Suprapubic skin (tissue), 4 donors: ENCODE measurements at regions not wholly inside any gene's neighbourhood (a gene's known extent, or its start where the extent isn't known, plus 50 kb on each side); places are given as distances from the start of the nearest gene placed in this dataset.
"Not testable (repeated sequence)": the region's sequence is repeated elsewhere in the genome, so short reads cannot be mapped to it uniquely, and the experiment has no call there.

ENCODE experiments used
- DNase-seq, 2 donors: peaks; one replicate each; pipeline ENCODE4 v3.0.0-alpha.2; 2019; ENCODE audit warnings: low spot score in 2 of 2
- H3K27ac ChIP-seq: fragments of 200-600 bp; sonication (generic); one replicate; pipeline ENCODE4 v1.5.1; 2019
- H3K27me3 ChIP-seq: fragments of 200-600 bp; sonication (generic); one replicate; pipeline ENCODE4 v1.5.1; 2019
- H3K36me3 ChIP-seq: fragments of 200-600 bp; sonication (generic); one replicate; pipeline ENCODE4 v1.5.1; 2019
- H3K4me1 ChIP-seq: fragments of 200-600 bp; sonication (generic); one replicate; pipeline ENCODE4 v1.5.1; 2019
- H3K4me3 ChIP-seq: fragments of 200-600 bp; sonication (generic); one replicate; pipeline ENCODE4 v1.5.1; 2019; ENCODE audit warnings: mild to moderate bottlenecking
- H3K9me3 ChIP-seq: fragments of 200-600 bp; sonication (generic); one replicate; pipeline ENCODE4 v1.5.1; 2019
- CTCF ChIP-seq, 2 donors: fragments of 200-600 bp in 1 of 2; fragments of 450-650 bp in 1 of 2; sonication (generic) in 1 of 2; IDR thresholded peaks; one replicate each; pipeline ENCODE4 v1.5.1; 2016 to 2019; ENCODE audit warnings: antibody characterized with exemption in 2 of 2, mild to moderate bottlenecking in 1 of 2, moderate library complexity in 1 of 2
- EP300 ChIP-seq: sonication (generic); formaldehyde crosslinking; IDR thresholded peaks from one replicate; pipeline ENCODE4 v1.6.1; 2017; ENCODE audit warnings: antibody characterized with exemption
- POLR2A ChIP-seq, 2 donors: fragments of 450-650 bp; IDR thresholded peaks; one replicate each; pipeline ENCODE4 v1.6.1; 2017; ENCODE audit warnings: antibody characterized with exemption in 2 of 2, mild to moderate bottlenecking in 2 of 2, moderate library complexity in 2 of 2
- POLR2AphosphoS5 ChIP-seq, 3 donors: sonication (generic); formaldehyde crosslinking; IDR thresholded peaks; one replicate each; pipeline ENCODE4 v1.6.1; 2017; ENCODE audit warnings: antibody characterized with exemption in 3 of 3
- WGBS: methylation state at CpG from one replicate; pipeline ENCODE4 v1.1.5; 2018; 5-methylcytosine and 5-hydroxymethylcytosine counted together

GRCh38 chr5:25516141-25516540 lies 871.4 kb upstream of the CDH10 start:
- H3K27me3 ChIP-seq, result no peaks in the 10 kb centered on the region
- no peaks in the 10 kb centered on the region for H3K36me3 ChIP-seq
- H3K27ac ChIP-seq, result no peak overlapping the region
- no peaks in the 10 kb centered on the region for H3K9me3 ChIP-seq
- WGBS, result 41% methylated on average over 2 of the region's 2 CpGs
- no peak for DNase-seq
- H3K4me3 ChIP-seq, result no peak overlapping the region
- no peaks in the 10 kb centered on the region for H3K4me1 ChIP-seq
- TF ChIP-seq CTCF (IDR thresholded peaks at IDR 0.05), result no peak
- TF ChIP-seq EP300, result no peak
- no peak for TF ChIP-seq POLR2A (IDR thresholded peaks at IDR 0.05)
- no peak for TF ChIP-seq POLR2AphosphoS5 (IDR thresholded peaks at IDR 0.05)

GRCh38 chr5:25515525-25515924 lies 870.7 kb upstream of the CDH10 start:
- H3K4me3 ChIP-seq, result no peak overlapping the region
- H3K4me1 ChIP-seq, result no peaks in the 10 kb centered on the region
- 100% methylated on average over 2 of the region's 2 CpGs for WGBS
- TF ChIP-seq CTCF (IDR thresholded peaks at IDR 0.05) (no peak), EP300 (no peak), POLR2A (IDR thresholded peaks at IDR 0.05) (no peak), POLR2AphosphoS5 (IDR thresholded peaks at IDR 0.05) (no peak)
- no peaks in the 10 kb centered on the region for H3K27me3 ChIP-seq
- DNase-seq, result no peak
- no peak overlapping the region for H3K27ac ChIP-seq
- H3K9me3 ChIP-seq, result no peaks in the 10 kb centered on the region
- no peaks in the 10 kb centered on the region for H3K36me3 ChIP-seq

GRCh38 chr5:25510692-25511091 lies 865.9 kb upstream of the CDH10 start:
- H3K9me3 ChIP-seq, H3K27me3 ChIP-seq, DNase-seq, H3K36me3 ChIP-seq, H3K4me1 ChIP-seq, H3K4me3 ChIP-seq, H3K27ac ChIP-seq: not testable (repeated sequence)
- 100% methylated on average over 2 of the region's 2 CpGs for WGBS

GRCh38 chr5:25508011-25508410 lies 863.2 kb upstream of the CDH10 start:
- DNase-seq, H3K36me3 ChIP-seq, H3K9me3 ChIP-seq, H3K4me1 ChIP-seq, H3K27me3 ChIP-seq, H3K4me3 ChIP-seq, H3K27ac ChIP-seq: not testable (repeated sequence)
- 94% methylated on average over 4 of the region's 4 CpGs for WGBS

- Histone ChIP-seq H3K27ac (no peak overlapping the region), H3K4me3 (no peak overlapping the region), H3K27me3 (no peaks in the 10 kb centered on the region), H3K4me1 (no peaks in the 10 kb centered on the region), H3K36me3 (no peaks in the 10 kb centered on the region), H3K9me3 (no peaks in the 10 kb centered on the region)
- no peak for DNase-seq
- TF ChIP-seq EP300 (no peak), POLR2A (IDR thresholded peaks at IDR 0.05) (no peak)
- 88% methylated on average over 1 of the region's 1 CpG for WGBS
Observed at GRCh38 chr5:25500635-25501034, 855.9 kb upstream of the CDH10 start.

- Histone ChIP-seq H3K27ac (no peak overlapping the region), H3K4me3 (no peak overlapping the region), H3K9me3 (no peaks in the 10 kb centered on the region), H3K4me1 (no peaks in the 10 kb centered on the region), H3K27me3 (no peaks in the 10 kb centered on the region), H3K36me3 (no peaks in the 10 kb centered on the region)
- TF ChIP-seq POLR2AphosphoS5 (IDR thresholded peaks at IDR 0.05), result no peak
- no peak for TF ChIP-seq EP300
- no peak for TF ChIP-seq POLR2A (IDR thresholded peaks at IDR 0.05)
- TF ChIP-seq CTCF (IDR thresholded peaks at IDR 0.05), result no peak
- WGBS, result 78% methylated on average over 6 of the region's 6 CpGs
- no peak for DNase-seq
Observed at GRCh38 chr5:25489834-25490538, 845.2 kb upstream of the CDH10 start.

GRCh38 chr5:25488119-25488518 lies 843.3 kb upstream of the CDH10 start:
- Histone ChIP-seq H3K4me1 (no peaks in the 10 kb centered on the region), H3K9me3 (no peaks in the 10 kb centered on the region), H3K36me3 (no peaks in the 10 kb centered on the region), H3K27me3 (no peaks in the 10 kb centered on the region), H3K27ac (no peak overlapping the region), H3K4me3 (no peak overlapping the region)
- 93% methylated on average over 1 of the region's 1 CpG for whole genome bisulfite sequencing
- TF ChIP-seq CTCF (IDR thresholded peaks at IDR 0.05), result no peak
- no peak for TF ChIP-seq POLR2A (IDR thresholded peaks at IDR 0.05)
- no peak for TF ChIP-seq EP300
- TF ChIP-seq POLR2AphosphoS5 (IDR thresholded peaks at IDR 0.05), result no peak
- DNase-seq, result no peak
